Naive thymus-derived CD8-positive, alpha-beta T cell (primary cell): ENCODE measurements at regions not wholly inside any gene's neighbourhood (a gene's known extent, or its start where the extent isn't known, plus 50 kb on each side); places are given as distances from the start of the nearest gene placed in this dataset.

ENCODE experiments used
- ATAC-seq, 2 donors: fragments of 150-1000 bp; cut with Tn5 transposase in 1 of 2; sonication (Bioruptor Pico), chemical (Tn5 transposase) in 1 of 2; 1 replicate in 1 of 2; 2 replicates in 1 of 2; pipeline ENCODE4 v1.10.0; 2021; ENCODE audit warnings: mild to moderate bottlenecking in 2 of 2, moderate library complexity in 2 of 2
- POLR2A ChIA-PET: fragments of 350-600 bp; sonication (Branson Sonifier 250); formaldehyde crosslinking; loops from one replicate; lab custom pipeline; 2021; ENCODE audit warnings: antibody characterized with exemption; lab: Charles Lee
- DNase-seq, 10 donors: peaks; one replicate each; pipeline versions ENCODE4 v3.0.0 to v3.0.0-alpha.2; 2020 to 2022
- H3K27ac Mint-ChIP-seq, 10 donors: one replicate each; pipeline ENCODE4 v1.8.0; 2020 to 2022; ENCODE audit warnings: mild to moderate bottlenecking in 10 of 10, mixed read lengths in 10 of 10, moderate library complexity in 4 of 10, inconsistent platforms in 1 of 10
- H3K27me3 Mint-ChIP-seq, 5 donors: one replicate each; pipeline ENCODE4 v1.8.0; 2021 to 2022; ENCODE audit warnings: mixed read lengths in 5 of 5
- H3K36me3 Mint-ChIP-seq, 3 donors: one replicate each; pipeline ENCODE4 v1.8.0; 2020 to 2022; ENCODE audit warnings: mixed read lengths in 3 of 3, mild to moderate bottlenecking in 2 of 3, inconsistent platforms in 1 of 3
- H3K4me1 Mint-ChIP-seq, 4 donors: one replicate each; pipeline ENCODE4 v1.8.0; 2021 to 2022; ENCODE audit warnings: mixed read lengths in 4 of 4
- H3K4me3 Mint-ChIP-seq, 10 donors: one replicate each; pipeline ENCODE4 v1.8.0; 2020 to 2022; ENCODE audit warnings: mild to moderate bottlenecking in 10 of 10, mixed read lengths in 10 of 10, moderate library complexity in 6 of 10, inconsistent platforms in 1 of 10
- H3K9me3 Mint-ChIP-seq, 9 donors: one replicate each; pipeline ENCODE4 v1.8.0; 2020 to 2022; ENCODE audit warnings: mixed read lengths in 9 of 9, mild to moderate bottlenecking in 3 of 9, inconsistent platforms in 1 of 9, moderate library complexity in 1 of 9

GRCh38 chr2:173607606-173608311, 253.1 kb downstream of the CDCA7 start:
- Mint-ChIP-seq H3K27ac (no peak overlapping the region), H3K9me3 (peaks cover 0 to 2% (median 0%) of the 10 kb centered on the region in 9 donors), H3K4me1 (peaks cover 0 to 2% (median 0%) of the 10 kb centered on the region in 4 donors), H3K4me3 (no peak overlapping the region), H3K27me3 (peaks cover 7 to 51% (median 12%) of the 10 kb centered on the region in 5 donors), H3K36me3 (peaks cover 0 to 4% (median 0%) of the 10 kb centered on the region in 3 donors)
- POLR2A ChIA-PET = no interaction called here
- DNase-seq = no peak
- no peak for ATAC-seq

- POLR2A ChIA-PET = no interaction called here
- H3K9me3 Mint-ChIP-seq = peaks cover 0 to 2% (median 0%) of the 10 kb centered on the region in 9 donors
- no peak for DNase-seq
- H3K27me3 Mint-ChIP-seq = peaks cover 4 to 49% (median 20%) of the 10 kb centered on the region in 5 donors
- ATAC-seq = no peak
- no peaks in the 10 kb centered on the region for H3K36me3 Mint-ChIP-seq
- no peak overlapping the region for H3K4me3 Mint-ChIP-seq
- peak overlapping the region in 1 of 10 donors; percentile 16 for H3K27ac Mint-ChIP-seq
- peaks cover 0 to 2% (median 0%) of the 10 kb centered on the region in 4 donors for H3K4me1 Mint-ChIP-seq
Measured at GRCh38 chr2:173611121-173611520, 256.4 kb downstream of the CDCA7 start.

- no peak for ATAC-seq
- Mint-ChIP-seq H3K4me1 (no peaks in the 10 kb centered on the region), H3K9me3 (peaks cover 2 to 11% (median 4%) of the 10 kb centered on the region in 9 donors), H3K27me3 (peaks cover 8 to 47% (median 18%) of the 10 kb centered on the region in 5 donors), H3K27ac (peak overlapping the region in 1 of 10 donors; percentile 49), H3K4me3 (no peak overlapping the region), H3K36me3 (peaks cover 0 to 5% (median 0%) of the 10 kb centered on the region in 3 donors)
- POLR2A ChIA-PET = no interaction called here
- DNase-seq = no peak
Measured at GRCh38 chr2:173612354-173612753, 257.7 kb downstream of the CDCA7 start.

GRCh38 chr2:173613386-173613785, 258.7 kb downstream of the CDCA7 start:
- Mint-ChIP-seq H3K4me1 (no peaks in the 10 kb centered on the region), H3K36me3 (peaks cover 0 to 5% (median 0%) of the 10 kb centered on the region in 3 donors), H3K4me3 (no peak overlapping the region), H3K27me3 (peaks cover 14 to 45% (median 16%) of the 10 kb centered on the region in 5 donors), H3K9me3 (peaks cover 0 to 16% (median 6%) of the 10 kb centered on the region in 9 donors), H3K27ac (no peak overlapping the region)
- no peak for ATAC-seq
- DNase-seq = no peak
- POLR2A ChIA-PET = no interaction called here

- no peak overlapping the region for H3K4me3 Mint-ChIP-seq
Measured at GRCh38 chr2:173614265-173614930, 259.7 kb downstream of the CDCA7 start.

GRCh38 chr2:173623438-173624319, 269.0 kb downstream of the CDCA7 start:
- H3K9me3 Mint-ChIP-seq = peaks cover 0 to 7% (median 0%) of the 10 kb centered on the region in 9 donors
- no peak for DNase-seq
- peaks cover 0 to 13% (median 2%) of the 10 kb centered on the region in 3 donors for H3K36me3 Mint-ChIP-seq
- ATAC-seq = no peak
- H3K27me3 Mint-ChIP-seq = peaks cover 4 to 32% (median 13%) of the 10 kb centered on the region in 5 donors
- H3K27ac Mint-ChIP-seq = no peak overlapping the region
- no peak overlapping the region for H3K4me3 Mint-ChIP-seq
- POLR2A ChIA-PET = no interaction called here
- H3K4me1 Mint-ChIP-seq = no peaks in the 10 kb centered on the region

More at GRCh38 chr2:173614265-173614930, 259.7 kb downstream of the CDCA7 start:
- no peak for ATAC-seq
- H3K36me3 Mint-ChIP-seq = peaks cover 0 to 5% (median 0%) of the 10 kb centered on the region in 3 donors
- H3K9me3 Mint-ChIP-seq = peaks cover 0 to 16% (median 6%) of the 10 kb centered on the region in 9 donors
- peaks cover 14 to 37% (median 15%) of the 10 kb centered on the region in 5 donors for H3K27me3 Mint-ChIP-seq
- DNase-seq = no peak
- H3K4me1 Mint-ChIP-seq = no peaks in the 10 kb centered on the region
- no peak overlapping the region for H3K27ac Mint-ChIP-seq
- POLR2A ChIA-PET = no interaction called here

- Mint-ChIP-seq H3K4me1 (no peaks in the 10 kb centered on the region), H3K9me3 (peaks cover 0 to 7% (median 0%) of the 10 kb centered on the region in 9 donors), H3K27ac (no peak overlapping the region), H3K27me3 (peaks cover 4 to 42% (median 19%) of the 10 kb centered on the region in 5 donors), H3K36me3 (peaks cover 0 to 13% (median 2%) of the 10 kb centered on the region in 3 donors), H3K4me3 (no peak overlapping the region)
- POLR2A ChIA-PET = no interaction called here
- no peak for DNase-seq
- no peak for ATAC-seq
Measured at GRCh38 chr2:173625315-173625714, 270.6 kb downstream of the CDCA7 start.

GRCh38 chr2:173629076-173629475, 274.4 kb downstream of the CDCA7 start:
- ATAC-seq = no peak
- Mint-ChIP-seq H3K27ac (no peak overlapping the region), H3K27me3 (peaks cover 11 to 55% (median 25%) of the 10 kb centered on the region in 5 donors), H3K4me3 (no peak overlapping the region), H3K9me3 (peaks cover 0 to 4% (median 0%) of the 10 kb centered on the region in 9 donors), H3K36me3 (peaks cover 0 to 12% (median 2%) of the 10 kb centered on the region in 3 donors), H3K4me1 (no peaks in the 10 kb centered on the region)
- no peak for DNase-seq
- POLR2A ChIA-PET = no interaction called here

GRCh38 chr2:173630425-173631126, 275.9 kb downstream of the CDCA7 start:
- no peaks in the 10 kb centered on the region for H3K4me1 Mint-ChIP-seq
- peaks cover 0 to 4% (median 0%) of the 10 kb centered on the region in 9 donors for H3K9me3 Mint-ChIP-seq
- H3K36me3 Mint-ChIP-seq = peaks cover 0 to 12% (median under 1%) of the 10 kb centered on the region in 3 donors
- DNase-seq (no peak), ATAC-seq (no peak)
- peaks cover 11 to 61% (median 28%) of the 10 kb centered on the region in 5 donors for H3K27me3 Mint-ChIP-seq
- no peak overlapping the region for H3K4me3 Mint-ChIP-seq
- POLR2A ChIA-PET = no interaction called here
- no peak overlapping the region for H3K27ac Mint-ChIP-seq

- H3K27me3 Mint-ChIP-seq = peaks cover 11 to 64% (median 27%) of the 10 kb centered on the region in 5 donors
- peaks cover 0 to 12% (median 0%) of the 10 kb centered on the region in 3 donors for H3K36me3 Mint-ChIP-seq
- H3K27ac Mint-ChIP-seq = no peak overlapping the region
- POLR2A ChIA-PET = no interaction called here
- H3K4me1 Mint-ChIP-seq = no peaks in the 10 kb centered on the region
- H3K9me3 Mint-ChIP-seq = peaks cover 0 to 4% (median 0%) of the 10 kb centered on the region in 9 donors
- H3K4me3 Mint-ChIP-seq = no peak overlapping the region
- DNase-seq = no peak
- ATAC-seq = no peak
Measured at GRCh38 chr2:173631127-173631460, 276.4 kb downstream of the CDCA7 start.

- DNase-seq (no peak), ATAC-seq (no peak)
- Mint-ChIP-seq H3K27me3 (peaks cover 0 to 15% (median 5%) of the 10 kb centered on the region in 5 donors), H3K36me3 (no peaks in the 10 kb centered on the region), H3K9me3 (no peaks in the 10 kb centered on the region), H3K4me3 (no peak overlapping the region), H3K4me1 (no peaks in the 10 kb centered on the region), H3K27ac (no peak overlapping the region)
- POLR2A ChIA-PET = no interaction called here
Measured at GRCh38 chr2:173644146-173644545, 289.5 kb downstream of the CDCA7 start.
